Fibroblast of peridontal ligament (primary cell): ENCODE measurements at regions not wholly inside any gene's neighbourhood (a gene's known extent, or its start where the extent isn't known, plus 50 kb on each side); places are given as distances from the start of the nearest gene placed in this dataset.
"Not testable (repeated sequence)": the region's sequence is repeated elsewhere in the genome, so short reads cannot be mapped to it uniquely, and the experiment has no call there.

Source experiments
- DNase-seq: peaks from one replicate; pipeline ENCODE4 v3.0.0-alpha.2; 2010; ENCODE audit errors: extremely low read depth

DNA sequence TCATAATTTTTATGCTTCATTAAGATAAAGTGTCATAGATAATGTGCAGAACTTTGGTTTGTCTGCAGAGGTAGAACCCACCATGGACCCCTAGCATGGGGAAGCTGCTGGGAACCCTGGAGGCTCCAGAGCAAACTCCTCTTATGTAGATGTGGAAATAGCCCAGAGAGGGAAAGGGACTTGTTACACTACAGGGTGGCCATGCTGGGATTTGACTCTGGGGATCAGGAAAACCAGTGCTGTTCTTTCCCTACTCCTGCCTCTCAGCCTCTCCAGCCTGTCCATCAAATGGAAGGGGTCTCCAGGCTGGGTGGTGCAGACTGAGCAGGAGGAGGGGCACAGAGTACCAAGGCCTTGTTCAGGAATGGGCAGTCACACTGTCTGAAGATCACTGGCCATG is 54.2 kb downstream of the MSX1 start:
- DNase-seq = no peak

- peak; percentile 16 for DNase-seq
Observed at GRCh38 chr4:4914059-4914820, 54.8 kb downstream of the MSX1 start.

- DNase-seq = no peak
Observed at GRCh38 chr4:4914965-4915845, 55.7 kb downstream of the MSX1 start.

- DNase-seq = no peak
Observed at GRCh38 chr4:4918067-4918466, 58.6 kb downstream of the MSX1 start.

- DNase-seq = peak; percentile 60
Observed at GRCh38 chr4:4919927-4920326, 60.5 kb downstream of the MSX1 start.

GRCh38 chr4:4921077-4921476 is 61.6 kb downstream of the MSX1 start:
- no peak for DNase-seq

DNA sequence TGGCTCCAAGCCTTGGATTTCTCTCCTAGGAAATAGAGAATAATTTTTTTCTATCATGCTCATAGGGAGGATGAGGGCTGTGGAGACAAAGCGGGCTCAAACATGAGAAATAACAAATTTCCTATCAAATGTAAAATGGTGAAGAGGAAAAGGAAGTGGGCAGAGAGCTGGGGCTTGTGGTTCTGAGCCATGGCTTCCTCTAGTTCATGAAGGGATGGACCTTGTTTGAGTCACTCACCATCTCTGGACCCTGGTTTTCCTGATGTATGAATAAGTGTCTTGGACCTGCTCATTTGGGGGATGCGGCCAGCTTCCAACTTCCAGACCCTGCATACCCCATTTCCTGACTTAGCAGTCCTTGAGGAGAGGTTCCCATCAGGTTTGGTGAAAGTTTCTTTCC is 63.0 kb downstream of the MSX1 start:
- DNase-seq = no peak

GRCh38 chr4:4923201-4923600 is 63.7 kb downstream of the MSX1 start:
- DNase-seq = no peak

DNA sequence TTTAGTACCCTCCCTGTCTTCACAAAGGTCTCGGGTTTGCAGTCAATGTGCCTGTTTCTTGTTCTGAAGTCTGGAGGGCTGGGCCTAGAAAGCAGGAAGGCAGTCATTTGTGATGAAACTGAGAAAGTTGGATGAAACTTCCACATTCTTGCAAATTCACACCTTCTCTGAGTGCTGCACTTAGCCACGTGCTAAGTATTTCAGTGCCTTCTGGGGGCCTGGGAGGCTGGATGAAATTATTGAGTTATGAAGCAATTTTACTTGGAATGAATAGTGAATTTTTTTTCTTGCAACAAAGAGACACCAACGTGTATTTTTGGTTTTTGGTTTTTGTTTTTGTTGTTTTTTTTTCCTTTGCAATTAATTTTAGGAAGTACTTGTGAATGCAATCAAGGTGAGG is 71.2 kb downstream of the MSX1 start:
- no peak for DNase-seq

DNA sequence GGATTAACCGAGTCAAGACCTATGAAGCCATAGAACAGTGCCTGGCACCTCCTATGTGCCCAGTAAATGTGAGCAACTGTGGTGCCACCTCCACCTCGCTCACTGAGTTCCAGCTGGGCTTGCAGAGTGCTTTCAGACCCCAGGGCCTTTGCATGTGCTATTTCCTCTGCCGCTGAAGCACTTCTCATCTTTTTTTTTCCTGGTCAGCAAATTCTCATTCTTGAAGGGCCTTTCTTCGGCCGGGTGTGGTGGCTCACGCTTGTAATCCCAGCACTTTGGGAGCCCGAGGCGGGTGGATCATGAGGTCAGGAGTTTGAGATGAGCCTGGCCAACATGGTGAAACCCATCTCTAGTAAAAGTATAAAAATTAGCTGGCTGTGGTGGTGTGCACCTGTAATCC is 76.5 kb downstream of the MSX1 start:
- no peak for DNase-seq

GRCh38 chr4:4937926-4938325 is 78.5 kb downstream of the MSX1 start:
- DNase-seq = no peak

DNA sequence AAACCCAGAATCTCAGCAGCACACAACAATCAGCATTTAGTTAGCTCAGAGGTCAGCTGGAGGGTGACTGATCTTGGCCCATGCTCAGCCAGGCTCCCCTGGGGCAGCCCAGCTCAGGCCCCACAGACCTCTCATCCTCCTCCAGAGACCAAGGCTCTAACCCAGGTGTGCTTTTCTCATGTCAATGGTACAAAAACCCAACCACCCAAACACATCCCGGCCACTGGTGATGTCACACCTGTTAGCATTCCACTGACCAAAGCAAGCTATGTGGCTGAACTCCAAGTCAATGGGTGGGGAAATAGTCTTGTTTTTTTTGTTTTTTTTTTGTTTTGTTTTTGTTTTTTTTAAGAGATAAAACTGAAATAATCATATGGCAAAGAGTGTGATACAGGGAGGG is 77.5 kb downstream of the CYTL1 start:
- DNase-seq = no peak

GRCh38 chr4:4942658-4943057 is 76.6 kb downstream of the CYTL1 start:
- DNase-seq = no peak

GRCh38 chr4:4945021-4945420 is 74.2 kb downstream of the CYTL1 start:
- no peak for DNase-seq

- DNase-seq = no peak
Observed at GRCh38 chr4:4945829-4946228, 73.4 kb downstream of the CYTL1 start.

DNA sequence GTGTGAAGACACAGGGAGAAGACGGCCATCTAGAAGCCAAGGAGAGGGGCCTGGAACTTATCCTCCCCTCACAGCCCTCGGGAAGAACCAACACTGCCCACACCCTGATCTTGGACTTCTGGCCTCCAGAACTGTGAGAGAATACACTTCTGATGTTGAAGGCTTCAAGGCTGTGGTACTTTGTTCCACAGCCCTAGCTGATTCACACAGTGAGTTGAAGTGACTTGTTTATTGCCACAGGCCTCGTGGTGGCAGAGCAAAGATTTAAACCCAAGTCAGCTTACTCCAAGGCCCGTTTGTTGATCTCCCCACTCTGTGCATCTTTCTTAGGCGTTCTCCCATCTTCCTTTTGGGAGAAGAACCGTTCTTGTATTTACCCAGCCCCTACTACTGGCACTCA is 72.8 kb downstream of the CYTL1 start:
- no peak for DNase-seq

DNA sequence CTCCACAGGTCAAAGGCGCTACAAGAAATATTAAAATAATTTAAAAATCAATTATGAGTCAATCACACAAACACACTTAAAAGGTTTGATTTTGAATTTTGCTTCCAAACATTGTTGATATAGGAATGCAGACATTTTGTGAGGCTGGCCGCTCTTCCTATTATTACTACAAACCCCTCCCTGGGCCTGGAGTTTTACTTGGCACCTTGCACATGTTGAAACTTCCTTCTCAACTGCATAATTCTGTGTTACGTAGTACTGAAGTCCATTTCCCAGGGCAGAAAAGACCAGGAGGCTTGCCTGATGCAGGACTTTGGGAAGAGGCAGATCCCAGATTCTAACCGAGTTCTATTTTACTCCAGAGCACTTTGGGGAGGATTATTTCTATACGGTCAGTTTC is 71.5 kb downstream of the CYTL1 start:
- no peak for DNase-seq

DNA sequence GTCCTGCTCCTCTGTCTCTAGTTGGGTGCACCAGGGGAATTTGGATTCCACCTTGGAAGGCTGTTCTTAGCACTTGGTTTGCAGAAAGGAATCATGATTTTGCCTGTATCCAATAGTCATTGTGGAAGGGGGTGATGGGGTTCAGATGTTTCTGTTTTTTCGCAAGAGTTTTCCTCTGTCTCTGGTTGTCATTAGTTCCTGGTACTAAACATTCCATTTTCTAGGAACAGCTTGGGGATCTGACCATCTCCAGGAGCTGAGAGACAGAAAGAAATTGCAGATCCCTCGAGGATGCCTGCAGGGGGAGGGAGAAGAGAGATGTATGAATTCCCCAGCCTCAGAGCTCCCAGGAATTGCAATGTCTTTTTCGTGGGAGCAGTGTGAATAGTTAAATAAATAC is 70.9 kb downstream of the CYTL1 start:
- DNase-seq = no peak

DNA sequence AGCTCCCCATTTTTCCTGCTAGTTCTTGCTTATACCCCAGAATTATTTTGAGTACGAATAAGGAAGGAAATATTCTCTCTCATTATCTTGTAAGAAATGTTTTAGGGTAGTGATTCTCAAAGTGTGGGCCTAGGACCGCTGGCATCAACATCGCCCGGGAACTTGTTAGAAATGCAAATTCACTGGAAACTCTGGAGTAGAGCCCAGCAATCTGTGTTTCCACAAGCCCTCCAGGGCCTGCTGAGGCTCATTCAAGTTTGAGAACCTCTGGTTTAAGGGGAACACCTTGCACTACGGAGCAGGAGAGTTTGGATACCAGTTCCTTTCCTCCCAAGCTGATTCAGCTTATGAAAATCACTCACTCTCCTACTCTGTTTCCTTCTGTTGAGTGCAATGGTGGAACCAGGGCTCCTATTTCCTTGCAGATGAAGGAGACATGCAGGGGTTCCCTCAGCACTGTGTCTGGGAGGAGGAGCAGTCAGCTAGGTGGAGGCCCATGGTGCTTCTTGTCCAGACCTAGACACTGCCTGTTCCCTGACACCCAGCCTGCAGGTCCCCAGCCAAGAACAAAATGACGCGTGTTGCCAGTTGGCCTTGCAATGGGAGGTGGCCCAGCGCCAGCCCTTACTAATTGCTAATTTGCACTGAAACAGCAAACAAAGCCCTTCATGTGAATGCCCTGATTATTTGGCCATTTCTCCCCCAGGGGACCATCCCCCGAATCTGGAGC is 68.5 kb downstream of the CYTL1 start:
- no peak for DNase-seq

DNA sequence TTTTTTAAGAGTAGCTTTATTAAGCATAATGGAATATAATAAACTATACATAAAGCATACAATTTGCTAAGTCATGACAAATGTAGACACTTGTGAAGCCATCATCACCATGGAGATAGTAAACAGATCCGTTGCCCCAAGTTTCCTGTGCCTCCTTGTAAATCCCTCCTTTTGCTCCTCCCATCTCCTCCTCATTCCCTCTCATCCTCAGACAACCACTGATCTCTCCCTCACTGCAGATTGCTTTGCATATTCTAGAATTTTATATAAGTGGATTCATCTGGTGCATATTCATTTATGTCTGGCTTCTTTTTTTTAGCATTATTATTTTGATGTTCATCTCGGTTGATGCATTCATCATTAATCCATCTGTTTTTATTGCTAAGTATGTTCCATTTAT is 67.0 kb downstream of the CYTL1 start:
- DNase-seq = no peak

DNA sequence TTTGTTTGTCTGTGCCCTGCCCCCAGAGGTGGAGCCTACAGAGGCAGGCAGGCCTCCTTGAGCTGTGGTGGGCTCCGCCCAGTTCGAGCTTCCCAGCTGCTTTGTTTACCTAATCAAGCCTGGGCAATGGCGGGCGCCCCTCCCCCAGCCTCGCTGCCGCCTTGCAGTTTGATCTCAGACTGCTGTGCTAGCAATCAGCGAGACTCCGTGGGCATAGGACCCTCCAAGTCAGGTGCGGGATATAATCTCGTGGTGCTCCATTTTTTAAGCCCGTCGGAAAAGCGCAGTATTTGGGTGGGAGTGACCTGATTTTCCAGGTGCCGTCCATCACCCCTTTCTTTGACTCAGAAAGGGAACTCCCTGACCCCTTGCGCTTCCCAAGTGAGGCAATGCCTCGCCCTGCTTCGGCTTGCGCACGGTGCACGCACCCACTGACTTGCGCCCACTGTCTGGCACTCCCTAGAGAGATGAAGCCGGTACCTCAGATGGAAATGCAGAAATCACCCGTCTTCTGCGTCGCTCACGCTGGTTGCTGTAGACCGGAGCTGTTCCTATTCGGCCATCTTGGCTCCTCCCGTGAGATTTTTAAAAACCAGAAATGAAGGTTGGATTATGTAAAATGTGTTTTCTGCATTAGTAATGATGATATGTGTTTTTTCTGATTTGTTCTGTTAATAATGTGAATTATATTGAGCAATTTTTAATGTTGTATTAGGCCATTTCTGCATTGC is 59.7 kb downstream of the CYTL1 start:
- not testable (repeated sequence) for DNase-seq

DNA sequence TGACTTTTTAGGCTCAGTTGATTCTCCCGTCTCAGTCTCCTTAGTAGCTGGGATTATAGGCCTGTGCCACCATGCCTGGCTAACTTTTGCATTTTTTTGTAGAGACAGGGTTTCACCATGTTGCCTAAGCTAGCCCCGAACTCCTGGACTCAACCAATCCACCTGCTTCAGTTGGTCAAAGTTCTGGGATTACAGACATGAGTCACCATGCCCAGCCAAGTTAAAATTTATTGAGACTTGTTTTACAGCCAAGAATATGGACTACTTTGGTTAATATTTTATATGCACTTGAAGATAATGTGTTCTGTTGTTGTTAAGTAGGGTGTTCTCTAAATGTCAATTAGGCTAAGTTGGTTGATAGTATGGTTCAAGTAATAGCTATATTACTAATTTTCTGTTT is 58.7 kb downstream of the CYTL1 start:
- no peak for DNase-seq
